GM12892 (cell line): ENCODE measurements at regions not wholly inside any gene's neighbourhood (a gene's known extent, or its start where the extent isn't known, plus 50 kb on each side); places are given as distances from the start of the nearest gene placed in this dataset.
"Not testable (repeated sequence)": the region's sequence is repeated elsewhere in the genome, so short reads cannot be mapped to it uniquely, and the experiment has no call there.

Experiments used
- DNase-seq: peaks from one replicate; pipeline ENCODE4 v3.0.0; 2011; ENCODE audit not compliant: insufficient read length
- FAIRE-seq: peaks from 2 replicates; lab custom pipeline; 2011; peaks lifted over from hg19 to GRCh38; lab: Jason Lieb, UNC
- POLR2A ChIP-seq: IDR thresholded peaks from 2 replicates; pipeline ENCODE4 v1.6.1; 2011; ENCODE audit warnings: low read depth, low read length, control low read depth
- POLR2AphosphoS5 ChIP-seq: IDR thresholded peaks from 2 replicates; pipeline ENCODE4 v1.6.1; 2011; ENCODE audit warnings: low read depth, low read length, control low read depth
- TAF1 ChIP-seq: IDR thresholded peaks from 2 replicates; pipeline ENCODE4 v1.6.1; 2011; ENCODE audit warnings: low read depth, mild to moderate bottlenecking, control low read depth, low read length, borderline replicate concordance

DNA sequence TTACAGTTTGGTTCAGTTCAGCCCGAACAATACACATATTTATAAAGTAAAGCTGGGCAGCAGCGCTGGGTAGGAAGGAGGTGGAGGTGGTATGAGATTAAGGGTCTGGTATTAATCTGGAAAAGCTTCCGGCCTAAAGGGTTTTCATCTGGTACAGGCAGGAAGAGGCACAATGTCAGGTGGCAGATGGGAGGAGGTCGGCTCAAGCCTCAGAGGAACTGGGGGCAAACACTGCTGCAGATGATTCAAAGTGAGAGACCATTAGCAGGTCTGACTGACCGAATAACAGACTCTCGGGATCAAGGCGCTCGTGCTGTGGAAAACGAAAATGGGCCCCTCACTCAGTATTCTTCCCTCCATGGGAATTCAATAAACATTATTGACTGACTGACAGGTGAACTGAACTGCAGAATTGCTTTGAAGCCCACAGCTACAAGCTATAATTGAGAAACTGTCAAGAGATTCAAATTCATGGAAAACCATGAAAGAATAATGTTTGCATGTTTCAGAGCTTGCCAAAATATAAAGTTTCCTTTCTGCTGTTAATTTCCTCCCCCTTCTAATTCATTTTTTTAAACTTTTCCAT is 75.3 kb downstream of the TMEM167A start:
- FAIRE-seq (no peak), DNase-seq (no peak)
- TF ChIP-seq TAF1 = no peak
- TF ChIP-seq POLR2AphosphoS5 = no peak
- TF ChIP-seq POLR2A = no peak

DNA sequence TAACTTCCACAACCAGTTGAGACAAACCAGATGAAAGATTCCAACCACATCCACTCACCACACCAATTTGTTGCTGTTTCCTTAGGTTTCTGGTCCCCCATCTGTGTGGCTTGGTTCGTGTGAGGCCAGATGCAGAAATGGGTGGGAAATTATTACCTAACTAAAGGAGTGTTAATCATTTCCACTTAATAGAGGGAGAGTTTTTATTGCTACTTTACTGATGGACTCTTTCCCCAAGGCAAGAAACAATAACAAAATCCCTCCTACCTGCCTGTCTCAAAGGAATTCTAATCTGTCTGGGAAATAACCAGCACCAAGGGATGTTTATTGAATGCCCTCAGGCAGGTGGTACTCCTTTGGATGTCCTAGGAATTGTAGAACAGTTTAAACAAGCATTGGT is 76.3 kb downstream of the TMEM167A start:
- DNase-seq (no peak), FAIRE-seq (no peak)
- TF ChIP-seq POLR2AphosphoS5 = no peak
- TF ChIP-seq POLR2A = no peak

- TF ChIP-seq POLR2AphosphoS5 (no peak), TAF1 (no peak), POLR2A (no peak)
- no peak for FAIRE-seq
- DNase-seq = no peak
Observed at GRCh38 chr5:83000428-83000827, 76.8 kb downstream of the TMEM167A start.

GRCh38 chr5:82993416-82993815 is 83.8 kb downstream of the TMEM167A start:
- TF ChIP-seq POLR2AphosphoS5 (no peak), TAF1 (no peak), POLR2A (no peak)
- DNase-seq = no peak
- no peak for FAIRE-seq

GRCh38 chr5:82992646-82993045 is 84.5 kb downstream of the TMEM167A start:
- DNase-seq (no peak), FAIRE-seq (no peak)

DNA sequence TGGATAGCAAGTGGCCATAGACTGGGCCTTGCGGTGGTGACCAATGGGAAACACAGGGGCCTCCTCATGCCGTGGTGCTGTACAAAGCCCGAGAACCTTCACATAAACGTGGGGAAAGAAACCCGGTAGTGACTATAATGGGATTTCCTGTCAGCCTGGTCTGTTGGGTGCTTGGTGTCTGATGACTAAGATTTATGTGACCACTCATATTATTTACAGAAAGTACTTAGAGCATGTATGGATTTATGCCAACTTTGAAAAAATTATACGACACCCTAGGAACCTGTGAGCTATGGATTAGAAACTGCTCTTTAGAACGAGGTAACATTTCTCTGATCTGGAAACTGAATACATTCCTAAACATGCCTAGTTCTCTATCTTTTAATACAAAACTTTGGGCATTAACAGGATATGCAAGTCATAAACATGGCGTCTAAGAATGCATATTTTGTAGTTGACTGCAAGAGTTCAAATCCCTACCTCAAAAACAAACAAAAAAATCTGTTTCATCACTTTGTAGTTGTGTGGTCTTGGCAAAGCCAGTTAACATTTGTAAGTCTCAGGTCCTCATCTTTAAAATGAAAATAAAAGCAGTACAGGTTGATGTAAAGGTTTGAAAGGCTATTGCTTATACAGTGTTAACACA is 85.4 kb downstream of the TMEM167A start:
- no peak for DNase-seq
- FAIRE-seq = peak; percentile 5
- TF ChIP-seq TAF1 (no peak), POLR2A (no peak), POLR2AphosphoS5 (no peak)

More at GRCh38 chr5:82992646-82993045, 84.5 kb downstream of the TMEM167A start:
- no peak for TF ChIP-seq POLR2A
- TF ChIP-seq POLR2AphosphoS5 = no peak
- no peak for TF ChIP-seq TAF1

GRCh38 chr5:82991059-82991458 is 86.1 kb downstream of the TMEM167A start:
- FAIRE-seq = no peak
- TF ChIP-seq TAF1 = no peak
- TF ChIP-seq POLR2AphosphoS5 = no peak
- no peak for TF ChIP-seq POLR2A
- DNase-seq = no peak

GRCh38 chr5:82987188-82987587 is 90.0 kb downstream of the TMEM167A start:
- TF ChIP-seq POLR2AphosphoS5 (no peak), TAF1 (no peak), POLR2A (no peak)
- FAIRE-seq (no peak), DNase-seq (no peak)

- FAIRE-seq (no peak), DNase-seq (no peak)
- TF ChIP-seq TAF1 = no peak
Observed at GRCh38 chr5:82986404-82986803, 90.8 kb downstream of the TMEM167A start.

GRCh38 chr5:82985763-82986162 is 91.4 kb downstream of the TMEM167A start:
- no peak for FAIRE-seq
- no peak for TF ChIP-seq POLR2AphosphoS5
- TF ChIP-seq TAF1 = no peak
- TF ChIP-seq POLR2A = no peak
- DNase-seq = no peak

DNA sequence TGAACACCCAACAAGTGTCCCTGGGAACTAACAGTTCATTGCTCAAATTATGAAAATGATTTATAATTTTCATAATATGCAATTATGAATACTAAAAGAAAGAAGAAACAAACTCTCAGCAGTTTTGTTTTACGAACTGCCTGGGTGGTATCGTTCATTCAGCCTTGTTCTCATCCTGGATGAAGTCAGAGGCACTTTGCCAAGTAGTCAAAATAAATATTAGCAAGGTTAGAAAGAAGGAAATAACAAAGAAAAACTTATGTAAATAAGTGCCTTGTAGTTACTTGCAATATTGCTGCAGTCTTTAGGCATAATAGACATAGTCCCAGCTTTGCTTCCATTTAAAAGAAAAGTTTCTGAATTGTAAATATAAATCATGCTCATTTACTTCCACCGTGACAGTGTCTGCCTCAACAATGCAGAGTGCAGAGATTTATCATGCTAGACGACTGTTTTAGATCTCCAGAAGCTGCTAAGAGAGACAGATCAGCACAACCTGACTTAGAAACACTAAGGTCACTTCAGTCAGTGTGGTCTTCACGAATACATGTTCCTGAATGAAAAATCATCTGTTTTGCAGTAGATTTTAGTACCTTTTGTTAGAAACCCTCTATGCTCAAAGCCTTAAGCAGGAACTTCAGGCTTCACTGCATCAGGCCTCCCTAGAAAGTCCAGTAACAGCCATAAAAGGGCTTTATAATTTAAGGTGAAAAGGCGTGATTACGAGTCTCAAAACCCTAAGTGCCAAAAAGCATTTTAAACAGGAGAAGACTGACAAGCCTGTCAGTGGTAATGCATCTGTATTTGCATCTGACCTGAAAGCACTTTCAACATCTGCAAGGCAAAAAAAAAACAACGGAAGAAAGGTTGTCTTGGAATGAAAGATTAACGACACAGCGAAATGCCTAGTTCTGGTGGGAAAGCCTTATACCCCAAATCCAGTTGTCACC is 92.1 kb downstream of the TMEM167A start:
- no peak for TF ChIP-seq POLR2A
- no peak for TF ChIP-seq POLR2AphosphoS5
- no peak for TF ChIP-seq TAF1
- FAIRE-seq (no peak), DNase-seq (no peak)

- TF ChIP-seq POLR2A (no peak), POLR2AphosphoS5 (no peak), TAF1 (no peak)
- DNase-seq = no peak
- no peak for FAIRE-seq
Observed at GRCh38 chr5:82982846-82983245, 94.3 kb downstream of the TMEM167A start.

GRCh38 chr5:82976887-82977286 is 100.3 kb downstream of the TMEM167A start:
- not testable (repeated sequence) for DNase-seq, FAIRE-seq

GRCh38 chr5:82975812-82976211 is 101.4 kb downstream of the TMEM167A start:
- FAIRE-seq (no peak), DNase-seq (no peak)
- TF ChIP-seq POLR2AphosphoS5 = no peak
- no peak for TF ChIP-seq POLR2A
- no peak for TF ChIP-seq TAF1
